ENCODE measurements at regions not wholly inside any gene's neighbourhood (a gene's known extent, or its start where the extent isn't known, plus 50 kb on each side); places are given as distances from the start of the nearest gene placed in this dataset.

DNA sequence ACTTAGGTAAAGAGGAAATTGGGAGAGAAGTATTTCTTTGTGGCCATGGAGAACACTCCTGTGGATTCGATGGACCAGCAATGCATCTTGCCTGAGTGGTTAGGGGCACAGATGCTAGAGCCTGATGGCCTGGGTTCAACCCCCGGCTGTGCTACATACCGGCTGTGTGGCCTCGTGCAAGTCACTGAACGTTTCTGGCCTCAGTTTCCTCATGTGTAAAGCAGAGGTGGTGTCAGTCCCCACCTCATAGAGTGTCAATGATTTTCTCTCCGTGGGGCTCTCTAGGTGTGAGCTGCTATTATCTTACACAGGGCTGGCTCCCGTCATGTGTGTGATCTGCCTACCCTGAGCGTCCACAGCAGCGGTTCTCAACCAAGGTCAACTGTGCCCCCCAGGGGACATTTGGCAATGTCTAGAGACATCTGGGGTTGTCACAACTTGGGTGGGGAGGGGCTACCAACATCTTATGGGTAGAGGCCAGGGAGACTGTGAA lies 50.0 kb upstream of the PTPN1 start:
- no peak for TF ChIP-seq GATA3 (IDR thresholded peaks at IDR 0.05; ENCODE audit: low read depth, low read length)
- no peak for TF ChIP-seq GATA2 (IDR thresholded peaks at IDR 0.05; ENCODE audit: low read depth, low read length)
